SU-DHL-6 (cell line): ENCODE measurements at regions not wholly inside any gene's neighbourhood (a gene's known extent, or its start where the extent isn't known, plus 50 kb on each side); places are given as distances from the start of the nearest gene placed in this dataset.

ENCODE experiments used
- H2AFZ ChIP-seq: fragments of 200-600 bp; sonication (generic); 2 replicates; pipeline ENCODE4 v1.6.1; 2014; ENCODE audit warnings: low read depth, mild to moderate bottlenecking, moderate library complexity, mixed read lengths, antibody characterized with exemption, low read length; ENCODE audit not compliant: severe bottlenecking
- H3F3A ChIP-seq: fragments of 200-600 bp; shearing (Covaris generic); 2 replicates; pipeline ENCODE4 v1.6.0; 2016; ENCODE audit warnings: antibody characterized with exemption, mild to moderate bottlenecking; ENCODE audit not compliant: insufficient read depth
- H3K27ac ChIP-seq: fragments of 200-600 bp; sonication (generic); 2 replicates; pipeline ENCODE4 v1.5.1; 2016; ENCODE audit warnings: low read depth, mild to moderate bottlenecking, low read length, moderate library complexity, mixed read lengths
- H3K27me3 ChIP-seq: fragments of 200-600 bp; sonication (generic), shearing (Covaris generic); 2 replicates; pipeline ENCODE4 v1.6.0; 2014; ENCODE audit warnings: mild to moderate bottlenecking, low read length
- H3K36me3 ChIP-seq: fragments of 200-600 bp; sonication (generic); 2 replicates; pipeline ENCODE4 v1.6.1; 2014; ENCODE audit warnings: mild to moderate bottlenecking, low read length, mixed read lengths
- H3K4me2 ChIP-seq: fragments of 300-600, 200-600 bp; shearing (Covaris generic), sonication (generic); 2 replicates; pipeline ENCODE4 v1.6.0; 2014; ENCODE audit warnings: low read length, low read depth, mild to moderate bottlenecking; ENCODE audit not compliant: poor library complexity, severe bottlenecking
- H3K4me3 ChIP-seq: fragments of 200-600 bp; sonication (generic); 2 replicates; pipeline ENCODE4 v1.5.1; 2014; ENCODE audit warnings: antibody characterized with exemption, low read length, mild to moderate bottlenecking, mixed read lengths; ENCODE audit not compliant: insufficient read depth, poor library complexity, severe bottlenecking
- H3K79me2 ChIP-seq: fragments of 200-600 bp; sonication (generic); 2 replicates; pipeline ENCODE4 v1.6.1; 2014; ENCODE audit warnings: mild to moderate bottlenecking, low read length, moderate library complexity; ENCODE audit not compliant: insufficient read depth
- H3K9ac ChIP-seq: fragments of 200-600 bp; sonication (generic); 2 replicates; pipeline ENCODE4 v1.7.0; 2014; ENCODE audit warnings: mild to moderate bottlenecking, low read length
- H3K9me2 ChIP-seq: fragments of 200-600 bp; sonication (generic); replicated peaks from 2 replicates; pipeline ENCODE4 v1.6.1; 2014; ENCODE audit warnings: low read length; ENCODE audit not compliant: insufficient read depth
- H3K9me3 ChIP-seq: fragments of 200-600 bp; sonication (generic); 2 replicates; pipeline ENCODE4 v1.6.1; 2014; ENCODE audit warnings: low read length, mixed read lengths; ENCODE audit not compliant: insufficient read depth
- H4K20me1 ChIP-seq: fragments of 200-600 bp; sonication (generic); 2 replicates; pipeline ENCODE4 v1.6.1; 2014; ENCODE audit warnings: low read depth, mild to moderate bottlenecking, antibody characterized with exemption, low read length, moderate library complexity, mixed read lengths
- CTCF ChIP-seq: fragments of 200-600 bp; sonication (generic); IDR thresholded peaks from one replicate; pipeline ENCODE4 v1.5.1; 2017; ENCODE audit warnings: antibody characterized with exemption, mild to moderate bottlenecking, low read length, moderate library complexity; ENCODE audit not compliant: insufficient read depth, poor library complexity, severe bottlenecking
- EZH2phosphoT487 ChIP-seq: fragments of 200-600 bp; sonication (generic), shearing (Covaris generic); conservative IDR thresholded peaks from 2 replicates; pipeline ENCODE4 v1.6.1; 2018; ENCODE audit warnings: mild to moderate bottlenecking, antibody characterized with exemption, low read length, moderate library complexity, mixed read lengths

- no peak overlapping the region for H3K4me2 ChIP-seq
- no peak overlapping the region for H3K9ac ChIP-seq
- no peaks in the 10 kb centered on the region for H3K9me2 ChIP-seq
- TF ChIP-seq CTCF (no peak), EZH2phosphoT487 (no peak)
- H3K4me3 ChIP-seq = no peak overlapping the region
- H3K27ac ChIP-seq = no peak overlapping the region
- H3K36me3 ChIP-seq = no peaks in the 10 kb centered on the region
- H4K20me1 ChIP-seq = no peaks in the 10 kb centered on the region
- no peaks in the 10 kb centered on the region for H3K79me2 ChIP-seq
- H3K9me3 ChIP-seq = no peaks in the 10 kb centered on the region
- H2AFZ ChIP-seq = no peak overlapping the region
- H3F3A ChIP-seq = no peaks in the 10 kb centered on the region
- H3K27me3 ChIP-seq = no peaks in the 10 kb centered on the region
Measured at GRCh38 chr3:176071943-176072342, 1125.3 kb downstream of the TBL1XR1 start.

- no peak overlapping the region for H2AFZ ChIP-seq
- TF ChIP-seq EZH2phosphoT487 = no peak
- no peaks in the 10 kb centered on the region for H4K20me1 ChIP-seq
- H3K27me3 ChIP-seq = no peaks in the 10 kb centered on the region
- no peaks in the 10 kb centered on the region for H3K36me3 ChIP-seq
- H3K4me3 ChIP-seq = no peak overlapping the region
- H3K27ac ChIP-seq = no peak overlapping the region
- no peaks in the 10 kb centered on the region for H3F3A ChIP-seq
- H3K9me3 ChIP-seq = no peaks in the 10 kb centered on the region
- no peak overlapping the region for H3K9ac ChIP-seq
- no peaks in the 10 kb centered on the region for H3K79me2 ChIP-seq
- H3K4me2 ChIP-seq = no peak overlapping the region
- no peaks in the 10 kb centered on the region for H3K9me2 ChIP-seq
Measured at GRCh38 chr3:176068750-176069149, 1128.5 kb downstream of the TBL1XR1 start.

- no peak overlapping the region for H3K4me3 ChIP-seq
Measured at GRCh38 chr3:176058856-176059255, 1138.4 kb downstream of the TBL1XR1 start.

More at GRCh38 chr3:176058856-176059255, 1138.4 kb downstream of the TBL1XR1 start:
- Histone ChIP-seq H2AFZ (no peak overlapping the region), H3F3A (no peaks in the 10 kb centered on the region), H3K27ac (no peak overlapping the region), H3K27me3 (no peaks in the 10 kb centered on the region), H4K20me1 (no peaks in the 10 kb centered on the region), H3K9me3 (no peaks in the 10 kb centered on the region), H3K4me2 (no peak overlapping the region), H3K79me2 (no peaks in the 10 kb centered on the region), H3K9ac (no peak overlapping the region), H3K36me3 (no peaks in the 10 kb centered on the region), H3K9me2 (no peaks in the 10 kb centered on the region; the same call in 1 of the 2 replicates)
- TF ChIP-seq EZH2phosphoT487 (no peak), CTCF (no peak)
